ENCODE measurements at regions not wholly inside any gene's neighbourhood (a gene's known extent, or its start where the extent isn't known, plus 50 kb on each side); places are given as distances from the start of the nearest gene placed in this dataset.

DNA sequence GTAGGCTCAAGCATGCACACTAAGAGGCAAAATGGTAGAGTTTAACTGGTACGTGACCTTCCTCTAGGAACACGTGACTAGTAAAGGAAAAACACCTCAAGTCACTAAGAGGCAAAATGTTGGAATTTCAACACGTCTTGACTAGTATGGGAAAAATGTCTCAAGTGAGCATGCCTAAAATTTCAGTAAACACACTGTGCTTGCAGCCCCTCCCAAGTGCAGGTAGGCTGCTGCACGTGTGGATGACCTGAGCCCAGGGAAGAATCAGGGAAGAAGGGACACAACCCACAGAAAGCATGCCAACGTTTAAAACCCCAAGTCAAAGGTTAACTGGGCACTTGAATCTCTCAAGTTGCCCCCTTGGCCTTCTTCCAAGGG lies 162.2 kb downstream of the TENT5A start:
- TF ChIP-seq POLR2AphosphoS5 (IDR thresholded peaks at IDR 0.05; ENCODE audit: low read depth, low read length), result no peak
- TF ChIP-seq POU2F2 (IDR thresholded peaks at IDR 0.05; ENCODE audit: low read depth, low read length), result no peak
- TF ChIP-seq POLR2A (IDR thresholded peaks at IDR 0.05; ENCODE audit: low read depth, low read length), result no peak
- no peak for TF ChIP-seq SPI1 (IDR thresholded peaks at IDR 0.05; ENCODE audit: low read depth, low read length)
- TF ChIP-seq TAF1 (IDR thresholded peaks at IDR 0.05; ENCODE audit: low read depth, low read length), result no peak
- no peak for TF ChIP-seq PAX5 (IDR thresholded peaks at IDR 0.05; ENCODE audit: insufficient read depth, low read length, severe bottlenecking)

Measured in GM12891 (cell line).